LNCaP clone FGC (cell line): ENCODE measurements at regions not wholly inside any gene's neighbourhood (a gene's known extent, or its start where the extent isn't known, plus 50 kb on each side); places are given as distances from the start of the nearest gene placed in this dataset.
"Not testable (repeated sequence)": the region's sequence is repeated elsewhere in the genome, so short reads cannot be mapped to it uniquely, and the experiment has no call there.

Experiments
- DNase-seq: peaks from one replicate; pipeline ENCODE4 v3.0.0-alpha.2; 2011; ENCODE audit warnings: low read depth
- H3K4me3 ChIP-seq: 2 replicates; pipeline ENCODE4 v1.5.1; 2011; ENCODE audit warnings: mild to moderate bottlenecking, low read depth, low read length, control low read depth
- TF ChIP-seq, protein P1 (sequence below): IDR thresholded peaks from 2 replicates; pipeline ENCODE4 v1.5.1; 2012; ENCODE audit warnings: mild to moderate bottlenecking; ENCODE audit not compliant: control insufficient read depth, insufficient read depth; ENCODE audit errors: extremely low read depth

DNA sequence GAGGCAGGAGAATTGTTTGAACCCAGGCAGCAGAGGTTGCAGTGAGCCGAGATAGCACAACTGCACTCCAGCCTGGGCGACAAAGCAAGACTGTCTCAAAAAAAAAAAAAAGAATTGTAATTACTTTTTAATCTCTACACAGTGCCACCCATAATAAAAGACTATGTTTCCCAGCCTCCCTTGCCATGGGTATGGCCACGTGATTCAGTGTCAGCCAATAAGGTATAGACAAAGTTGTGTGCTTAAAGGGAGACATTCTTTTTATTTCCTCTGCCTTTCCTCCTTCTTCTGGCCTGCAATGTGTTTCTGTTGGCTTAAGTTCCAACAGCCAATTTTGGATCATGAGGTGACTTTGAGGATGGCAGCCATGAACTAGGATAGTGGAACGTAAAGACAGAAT is 406.9 kb downstream of the LNPK start:
- DNase-seq: no peak
- TF ChIP-seq, protein P1, sequence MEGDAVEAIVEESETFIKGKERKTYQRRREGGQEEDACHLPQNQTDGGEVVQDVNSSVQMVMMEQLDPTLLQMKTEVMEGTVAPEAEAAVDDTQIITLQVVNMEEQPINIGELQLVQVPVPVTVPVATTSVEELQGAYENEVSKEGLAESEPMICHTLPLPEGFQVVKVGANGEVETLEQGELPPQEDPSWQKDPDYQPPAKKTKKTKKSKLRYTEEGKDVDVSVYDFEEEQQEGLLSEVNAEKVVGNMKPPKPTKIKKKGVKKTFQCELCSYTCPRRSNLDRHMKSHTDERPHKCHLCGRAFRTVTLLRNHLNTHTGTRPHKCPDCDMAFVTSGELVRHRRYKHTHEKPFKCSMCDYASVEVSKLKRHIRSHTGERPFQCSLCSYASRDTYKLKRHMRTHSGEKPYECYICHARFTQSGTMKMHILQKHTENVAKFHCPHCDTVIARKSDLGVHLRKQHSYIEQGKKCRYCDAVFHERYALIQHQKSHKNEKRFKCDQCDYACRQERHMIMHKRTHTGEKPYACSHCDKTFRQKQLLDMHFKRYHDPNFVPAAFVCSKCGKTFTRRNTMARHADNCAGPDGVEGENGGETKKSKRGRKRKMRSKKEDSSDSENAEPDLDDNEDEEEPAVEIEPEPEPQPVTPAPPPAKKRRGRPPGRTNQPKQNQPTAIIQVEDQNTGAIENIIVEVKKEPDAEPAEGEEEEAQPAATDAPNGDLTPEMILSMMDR: no peak
- no peak overlapping the region for H3K4me3 ChIP-seq

DNA sequence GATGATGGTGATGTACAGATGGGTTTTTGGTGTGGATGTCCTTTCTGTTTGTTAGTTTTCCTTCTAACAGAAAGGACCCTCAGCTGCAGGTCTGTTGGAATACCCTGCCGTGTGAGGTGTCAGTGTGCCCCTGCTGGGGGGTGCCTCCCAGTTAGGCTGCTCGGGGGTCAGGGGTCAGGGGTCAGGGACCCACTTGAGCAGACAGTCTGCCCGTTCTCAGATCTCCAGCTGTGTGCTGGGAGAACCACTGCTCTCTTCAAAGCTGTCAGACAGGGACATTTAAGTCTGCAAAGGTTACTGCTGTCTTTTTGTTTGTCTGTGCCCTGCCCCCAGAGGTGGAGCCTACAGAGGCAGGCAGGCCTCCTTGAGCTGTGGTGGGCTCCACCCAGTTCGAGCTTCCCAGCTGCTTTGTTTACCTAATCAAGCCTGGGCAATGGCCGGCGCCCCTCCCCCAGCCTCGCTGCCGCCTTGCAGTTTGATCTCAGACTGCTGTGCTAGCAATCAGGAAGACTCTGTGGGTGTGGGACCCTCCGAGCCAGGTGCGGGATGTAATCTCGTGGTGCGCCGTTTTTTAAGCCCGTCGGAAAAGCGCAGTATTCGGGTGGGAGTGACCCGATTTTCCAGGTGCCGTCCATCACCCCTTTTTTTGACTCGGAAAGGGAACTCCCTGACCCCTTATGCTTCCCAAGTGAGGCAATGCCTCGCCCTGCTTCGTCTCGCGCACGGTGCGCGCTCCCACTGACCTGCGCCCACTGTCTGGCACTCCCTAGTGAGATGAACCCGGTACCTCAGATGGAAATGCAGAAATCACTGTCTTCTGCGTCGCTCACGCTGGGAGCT is 408.2 kb downstream of the LNPK start:
- not testable (repeated sequence) for H3K4me3 ChIP-seq, DNase-seq

DNA sequence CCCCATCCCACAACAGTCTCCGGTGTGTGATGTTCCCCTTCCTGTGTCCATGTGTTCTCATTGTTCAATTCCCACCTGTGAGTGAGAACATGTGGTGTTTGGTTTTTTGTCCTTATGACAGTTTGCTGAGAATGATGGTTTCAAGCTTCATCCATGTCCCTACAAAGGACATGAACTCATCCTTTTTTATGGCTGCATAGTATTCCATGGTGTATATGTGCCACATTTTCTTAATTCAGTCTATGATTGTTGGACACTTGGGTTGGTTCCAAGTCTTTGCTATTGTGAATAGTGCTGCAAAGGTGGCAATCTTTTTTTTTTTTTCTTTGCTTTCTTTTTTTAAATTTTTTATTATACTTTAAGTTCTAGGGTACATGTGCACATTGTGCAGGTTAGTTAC is 406.7 kb upstream of the ATP5MC3 start:
- not testable (repeated sequence) for H3K4me3 ChIP-seq, DNase-seq

DNA sequence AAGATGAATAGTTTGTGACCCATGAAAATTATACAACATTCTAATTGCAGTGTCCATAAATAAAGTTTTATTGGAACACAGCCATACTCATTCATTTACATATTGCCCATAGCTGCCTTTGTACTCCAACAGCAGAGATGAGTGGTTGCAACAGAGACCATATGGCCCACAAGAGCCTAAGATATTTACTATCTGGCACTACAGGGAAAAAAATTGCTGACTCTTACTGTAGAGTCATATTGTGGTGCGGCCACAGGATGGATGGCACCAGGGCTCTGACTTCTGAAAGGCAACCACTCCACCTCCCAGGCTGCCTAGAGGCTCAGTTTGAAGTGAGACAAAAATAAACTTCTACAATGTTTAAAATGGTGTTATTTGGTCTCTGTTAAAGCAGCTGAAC is 404.0 kb upstream of the ATP5MC3 start:
- no peak for DNase-seq
- no peak overlapping the region for H3K4me3 ChIP-seq
- TF ChIP-seq, protein P1: no peak

DNA sequence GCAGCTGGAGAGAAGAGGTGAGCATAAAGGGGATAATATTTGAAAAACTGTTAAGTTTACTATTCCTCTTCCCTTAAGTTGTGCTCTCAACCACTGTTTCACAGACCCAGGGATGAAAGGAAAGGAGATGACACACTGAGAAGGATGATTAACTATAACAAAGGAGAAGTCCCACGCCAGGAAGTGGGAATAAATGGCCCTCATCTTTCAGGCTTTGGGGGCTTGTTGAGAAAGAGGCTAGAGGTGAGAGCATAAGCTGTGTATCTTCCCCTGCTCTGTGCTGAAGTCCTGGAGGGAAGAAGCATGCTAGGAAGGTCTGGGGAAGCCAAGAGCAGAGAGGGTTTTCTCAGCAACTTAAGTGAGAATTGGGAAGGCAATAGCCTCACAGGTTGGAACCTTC is 399.1 kb upstream of the ATP5MC3 start:
- H3K4me3 ChIP-seq: no peak overlapping the region
- no peak for DNase-seq
- TF ChIP-seq, protein P1: no peak

DNA sequence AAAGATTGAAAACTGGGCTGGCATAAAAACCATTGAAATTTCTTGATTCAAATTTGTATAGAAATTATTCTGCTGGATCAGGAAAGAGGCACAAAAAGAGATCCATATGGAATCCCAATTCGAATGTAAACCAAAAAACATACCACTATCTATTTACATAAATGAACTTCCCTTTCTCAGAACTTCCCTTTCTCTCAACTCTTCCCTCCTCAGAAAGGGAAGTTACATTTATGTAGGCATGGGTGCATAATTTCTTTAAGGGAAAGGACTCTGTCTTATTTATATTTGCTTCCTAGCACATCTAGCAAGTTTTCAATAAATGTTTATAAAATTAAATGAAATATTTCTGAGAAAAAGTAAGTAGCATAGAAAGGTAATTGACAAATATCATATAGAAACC is 398.1 kb upstream of the ATP5MC3 start:
- no peak overlapping the region for H3K4me3 ChIP-seq
- TF ChIP-seq, protein P1: no peak
- DNase-seq: no peak

DNA sequence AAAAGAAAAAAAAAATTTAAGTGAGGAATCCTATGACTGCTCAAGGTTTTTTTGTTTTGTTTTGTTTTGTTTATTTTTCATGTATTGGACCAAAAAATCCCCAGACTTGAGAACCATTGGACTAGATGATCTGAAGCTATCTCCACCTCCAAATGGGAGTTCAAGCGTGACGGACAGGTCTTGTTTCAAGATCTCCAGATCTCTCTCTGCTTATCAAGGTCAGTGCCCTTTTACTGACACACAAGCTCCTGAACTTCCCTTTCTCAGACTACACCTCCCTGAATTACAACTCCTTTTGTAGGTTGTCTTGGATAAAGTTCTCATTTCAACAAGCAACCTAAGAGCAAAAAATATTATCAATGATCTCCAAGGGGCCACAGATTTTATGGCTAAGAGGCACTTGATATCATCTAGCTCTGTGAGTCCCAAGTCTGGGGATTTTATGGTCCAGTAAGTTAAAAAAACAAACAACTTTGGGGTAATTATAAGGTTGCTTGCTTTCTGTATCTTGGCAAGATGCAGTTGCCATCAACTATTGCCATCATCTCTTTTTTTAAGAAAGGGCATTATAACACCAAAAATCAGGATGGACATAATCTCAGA is 396.0 kb upstream of the ATP5MC3 start:
- no peak for DNase-seq
- no peak overlapping the region for H3K4me3 ChIP-seq
- TF ChIP-seq, protein P1: no peak

DNA sequence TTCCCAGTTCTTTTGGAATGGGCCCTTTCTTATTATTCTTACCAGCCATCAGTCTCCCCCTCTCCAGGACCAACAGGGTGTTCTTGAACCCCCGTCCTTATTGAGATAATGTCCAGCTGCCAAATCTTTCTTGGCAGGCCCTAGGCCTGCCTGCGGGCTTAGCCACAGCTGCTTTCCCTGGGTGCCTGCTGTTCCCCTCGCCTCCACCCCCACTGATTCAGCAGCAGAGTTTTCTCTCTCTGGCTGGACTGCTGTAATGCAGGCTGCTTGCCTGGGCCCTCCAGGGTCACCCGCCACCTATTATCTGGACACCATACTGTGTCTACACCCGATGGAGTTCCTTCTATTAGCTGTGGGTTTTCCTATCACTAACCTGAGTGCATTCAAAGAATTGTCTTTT is 395.4 kb upstream of the ATP5MC3 start:
- H3K4me3 ChIP-seq: no peak overlapping the region
- TF ChIP-seq, protein P1: no peak
- no peak for DNase-seq
